Lower leg skin (tissue), 4 donors: ENCODE measurements at regions not wholly inside any gene's neighbourhood (a gene's known extent, or its start where the extent isn't known, plus 50 kb on each side); places are given as distances from the start of the nearest gene placed in this dataset.

ENCODE experiments used
- DNase-seq, 2 donors: peaks; one replicate each; pipeline ENCODE4 v3.0.0-alpha.2; 2019; ENCODE audit warnings: low spot score in 2 of 2
- H3K4me3 ChIP-seq: fragments of 200-600 bp; sonication (generic); 2 replicates; pipeline ENCODE4 v1.5.1; 2017; ENCODE audit warnings: mild to moderate bottlenecking, low read depth; ENCODE audit not compliant: poor library complexity, severe bottlenecking
- POLR2A ChIP-seq, 2 donors: fragments of 450-650 bp; IDR thresholded peaks; one replicate each; pipeline ENCODE4 v1.6.1; 2016 to 2017; ENCODE audit warnings: antibody characterized with exemption in 2 of 2, mild to moderate bottlenecking in 1 of 2, moderate library complexity in 1 of 2
- WGBS, 2 donors: methylation state at CpG; one replicate each; pipeline ENCODE4 v1.1.5; 2018; 5-methylcytosine and 5-hydroxymethylcytosine counted together
- intact Hi-C: fragments of 100-400 bp; cut with DNase I; formaldehyde crosslinking; loops from one replicate; pipeline ENCODE4 v1.15.0; 2023; ENCODE audit warnings: low total_unique reads
- TF ChIP-seq, protein P1 (sequence below), 3 donors: fragments of 450-650 bp; IDR thresholded peaks; one replicate each; pipeline ENCODE4 v1.5.1; 2016; ENCODE audit warnings: antibody characterized with exemption in 3 of 3, mild to moderate bottlenecking in 3 of 3, moderate library complexity in 2 of 3

DNA sequence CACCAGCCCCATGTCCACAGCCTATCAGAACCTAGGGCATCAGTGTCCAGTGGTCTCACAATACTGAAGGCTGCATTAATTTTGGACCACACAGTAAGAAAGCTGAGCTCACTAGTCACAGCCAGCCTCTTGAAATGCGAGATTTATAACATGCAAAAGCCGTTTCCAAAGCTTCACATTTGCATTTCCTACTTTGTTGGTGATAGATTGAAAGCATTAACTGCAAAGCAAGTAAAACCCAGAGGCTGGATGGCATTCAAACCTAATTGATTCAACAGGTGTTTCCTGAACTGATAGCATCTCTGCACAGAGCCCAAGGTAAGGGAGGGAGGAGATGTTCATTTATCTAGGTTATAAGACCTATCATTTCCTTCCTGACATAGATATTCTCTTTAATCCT is 410.1 kb downstream of the OMA1 start:
- 22 to 23% methylated on average over 2 of the region's 2 CpGs for WGBS, 2 donors
- intact Hi-C loops, result no loop called here
- DNase-seq, result no peak
- no peak for TF ChIP-seq POLR2A (IDR thresholded peaks at IDR 0.05)
- TF ChIP-seq, protein P1, sequence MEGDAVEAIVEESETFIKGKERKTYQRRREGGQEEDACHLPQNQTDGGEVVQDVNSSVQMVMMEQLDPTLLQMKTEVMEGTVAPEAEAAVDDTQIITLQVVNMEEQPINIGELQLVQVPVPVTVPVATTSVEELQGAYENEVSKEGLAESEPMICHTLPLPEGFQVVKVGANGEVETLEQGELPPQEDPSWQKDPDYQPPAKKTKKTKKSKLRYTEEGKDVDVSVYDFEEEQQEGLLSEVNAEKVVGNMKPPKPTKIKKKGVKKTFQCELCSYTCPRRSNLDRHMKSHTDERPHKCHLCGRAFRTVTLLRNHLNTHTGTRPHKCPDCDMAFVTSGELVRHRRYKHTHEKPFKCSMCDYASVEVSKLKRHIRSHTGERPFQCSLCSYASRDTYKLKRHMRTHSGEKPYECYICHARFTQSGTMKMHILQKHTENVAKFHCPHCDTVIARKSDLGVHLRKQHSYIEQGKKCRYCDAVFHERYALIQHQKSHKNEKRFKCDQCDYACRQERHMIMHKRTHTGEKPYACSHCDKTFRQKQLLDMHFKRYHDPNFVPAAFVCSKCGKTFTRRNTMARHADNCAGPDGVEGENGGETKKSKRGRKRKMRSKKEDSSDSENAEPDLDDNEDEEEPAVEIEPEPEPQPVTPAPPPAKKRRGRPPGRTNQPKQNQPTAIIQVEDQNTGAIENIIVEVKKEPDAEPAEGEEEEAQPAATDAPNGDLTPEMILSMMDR (IDR thresholded peaks at IDR 0.05), result no peak
- H3K4me3 ChIP-seq, result no peak overlapping the region

DNA sequence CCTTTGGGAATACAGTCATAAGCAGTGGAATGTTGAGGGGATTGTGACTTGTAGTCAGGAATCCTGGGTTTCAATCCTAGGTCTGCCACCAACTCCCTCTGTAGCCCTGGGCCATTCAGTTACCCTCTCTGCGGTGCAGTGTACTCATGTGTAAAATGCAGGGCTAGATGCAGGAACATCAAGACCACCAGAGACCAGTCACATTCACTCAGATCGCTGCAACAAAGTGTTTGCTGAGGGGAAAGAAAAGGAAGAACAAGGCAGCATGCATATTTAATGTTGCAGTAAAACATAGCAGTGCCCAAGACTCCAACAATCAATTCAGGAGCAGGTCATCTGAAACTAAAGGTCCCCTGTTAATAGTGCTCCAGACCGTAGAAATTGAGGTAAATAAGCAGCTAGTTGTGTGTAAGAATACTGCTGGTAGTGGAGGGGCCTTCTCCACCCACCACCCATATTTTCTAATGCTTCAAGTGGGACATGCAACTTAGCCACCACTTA is 410.7 kb downstream of the OMA1 start:
- TF ChIP-seq POLR2A (IDR thresholded peaks at IDR 0.05), result no peak
- TF ChIP-seq, protein P1 (IDR thresholded peaks at IDR 0.05), result no peak
- intact Hi-C loops, result no loop called here
- no peak for DNase-seq
- no peak overlapping the region for H3K4me3 ChIP-seq
- WGBS, 2 donors, result 63 to 75% methylated on average over 3 of the region's 3 CpGs

DNA sequence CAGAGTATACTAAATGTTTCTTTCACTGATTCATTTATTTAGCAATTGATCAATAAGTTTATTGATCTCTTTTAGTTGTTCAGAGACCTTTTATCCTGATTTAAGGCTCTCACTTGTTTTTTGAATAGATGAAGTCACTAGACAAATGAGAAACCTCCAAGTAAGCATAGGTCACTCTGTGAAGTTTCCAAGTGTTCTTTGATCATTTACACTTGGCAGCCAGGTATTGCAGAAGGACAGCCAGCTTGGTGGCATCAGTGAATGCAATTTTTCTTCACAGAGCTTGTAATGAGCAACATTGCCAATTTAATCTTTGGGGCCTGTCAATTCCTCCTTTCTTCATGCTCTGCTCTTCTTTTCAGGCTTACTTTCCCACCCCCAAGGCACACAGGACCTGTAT is 413.0 kb downstream of the OMA1 start:
- DNase-seq, result no peak
- no peak overlapping the region for H3K4me3 ChIP-seq
- TF ChIP-seq, protein P1 (IDR thresholded peaks at IDR 0.05), result no peak
- no peak for TF ChIP-seq POLR2A (IDR thresholded peaks at IDR 0.05)
- intact Hi-C loops, result no loop called here

DNA sequence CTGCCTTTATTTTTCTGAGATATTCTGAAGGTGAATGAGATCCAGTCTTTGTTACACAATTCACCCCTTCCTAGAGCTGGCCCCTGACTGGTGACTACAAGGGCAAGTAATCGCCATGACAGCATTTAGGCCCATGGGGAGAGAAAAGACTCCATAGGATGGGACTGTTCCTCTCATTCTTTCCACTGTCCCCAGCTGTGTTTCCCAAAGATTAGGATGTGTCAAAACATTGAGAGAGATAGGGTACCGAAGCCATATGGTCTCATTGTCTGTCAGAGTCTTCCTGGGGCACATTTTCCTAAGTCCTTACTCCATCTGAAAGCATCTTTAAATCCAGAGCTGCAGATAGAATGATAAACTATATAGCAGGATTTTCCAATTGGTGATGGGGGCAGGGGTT is 423.5 kb downstream of the OMA1 start:
- no peak for TF ChIP-seq POLR2A (IDR thresholded peaks at IDR 0.05)
- TF ChIP-seq, protein P1 (IDR thresholded peaks at IDR 0.05), result no peak
- no peak overlapping the region for H3K4me3 ChIP-seq
- 75 to 85% methylated on average over 2 of the region's 2 CpGs for WGBS, 2 donors
- intact Hi-C loops, result no loop called here
- no peak for DNase-seq

DNA sequence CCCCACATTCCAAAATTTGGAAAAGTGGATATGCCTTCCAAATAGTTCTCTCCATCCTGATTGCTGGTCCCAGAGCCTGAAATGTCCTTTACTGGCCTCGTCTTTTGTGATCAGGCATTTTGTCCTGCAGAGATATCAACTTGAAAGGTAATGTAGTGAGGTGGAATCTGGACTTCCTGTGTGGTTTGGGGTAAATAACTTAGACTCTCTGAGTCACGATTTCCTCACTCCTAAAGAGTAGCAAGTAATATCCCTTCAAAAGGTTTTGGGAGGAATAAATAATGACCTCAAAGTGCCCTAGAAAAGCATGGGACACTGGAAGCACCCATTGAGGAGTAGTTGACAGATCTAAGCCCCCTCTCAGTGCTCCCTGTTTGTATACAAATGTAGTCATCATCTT is 426.6 kb downstream of the OMA1 start:
- intact Hi-C loops, result no loop called here
- no peak for TF ChIP-seq POLR2A (IDR thresholded peaks at IDR 0.05)
- TF ChIP-seq, protein P1 (IDR thresholded peaks at IDR 0.05), result no peak
- H3K4me3 ChIP-seq, result no peak overlapping the region
- 74 to 76% methylated on average over 2 of the region's 2 CpGs for WGBS, 2 donors
- DNase-seq, result no peak

DNA sequence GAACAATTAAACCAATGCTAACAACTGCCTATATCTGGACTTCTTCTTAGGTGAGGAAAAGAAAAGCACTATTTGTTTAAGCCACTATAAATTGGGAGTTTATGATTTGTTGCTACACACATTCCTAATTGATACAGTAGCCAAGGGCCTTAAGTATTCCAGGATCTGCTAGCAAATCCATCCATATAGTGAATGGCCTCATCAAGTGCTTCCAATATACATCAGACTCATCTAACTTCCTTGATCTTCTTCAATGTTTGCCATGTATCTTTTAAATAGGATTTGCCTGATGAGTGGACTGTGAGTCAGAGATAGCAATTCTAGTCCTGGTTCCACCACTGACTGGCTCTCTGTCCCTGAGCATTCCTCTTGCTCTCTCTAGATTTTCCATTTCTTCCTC is 430.2 kb downstream of the OMA1 start:
- TF ChIP-seq POLR2A (IDR thresholded peaks at IDR 0.05), result no peak
- TF ChIP-seq, protein P1 (IDR thresholded peaks at IDR 0.05), result no peak
- DNase-seq, result no peak
- intact Hi-C loops, result no loop called here
- no peak overlapping the region for H3K4me3 ChIP-seq
